ENCODE measurements at regions not wholly inside any gene's neighbourhood (a gene's known extent, or its start where the extent isn't known, plus 50 kb on each side); places are given as distances from the start of the nearest gene placed in this dataset.

DNA sequence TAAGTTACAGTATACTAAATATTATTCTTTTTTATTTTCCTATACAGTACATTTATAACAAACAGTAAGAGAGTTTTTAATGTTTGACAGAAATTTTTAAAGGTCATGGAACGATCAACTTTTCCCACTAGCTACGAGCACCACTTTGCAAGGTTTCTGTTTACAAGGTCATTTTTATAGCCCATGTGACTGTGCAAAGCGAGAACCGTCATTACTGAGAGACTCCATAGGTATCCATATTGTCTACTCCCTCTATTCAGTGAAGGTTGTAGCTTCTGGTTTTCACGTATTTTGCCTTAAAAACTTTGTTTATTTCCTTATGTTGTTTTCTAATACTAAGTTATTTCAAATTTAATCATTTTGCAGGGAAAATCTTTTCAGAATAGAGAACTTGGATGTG lies 186.3 kb upstream of the RGMB start:
- no peak overlapping the region for H3K27ac ChIP-seq
- TF ChIP-seq, protein P1, sequence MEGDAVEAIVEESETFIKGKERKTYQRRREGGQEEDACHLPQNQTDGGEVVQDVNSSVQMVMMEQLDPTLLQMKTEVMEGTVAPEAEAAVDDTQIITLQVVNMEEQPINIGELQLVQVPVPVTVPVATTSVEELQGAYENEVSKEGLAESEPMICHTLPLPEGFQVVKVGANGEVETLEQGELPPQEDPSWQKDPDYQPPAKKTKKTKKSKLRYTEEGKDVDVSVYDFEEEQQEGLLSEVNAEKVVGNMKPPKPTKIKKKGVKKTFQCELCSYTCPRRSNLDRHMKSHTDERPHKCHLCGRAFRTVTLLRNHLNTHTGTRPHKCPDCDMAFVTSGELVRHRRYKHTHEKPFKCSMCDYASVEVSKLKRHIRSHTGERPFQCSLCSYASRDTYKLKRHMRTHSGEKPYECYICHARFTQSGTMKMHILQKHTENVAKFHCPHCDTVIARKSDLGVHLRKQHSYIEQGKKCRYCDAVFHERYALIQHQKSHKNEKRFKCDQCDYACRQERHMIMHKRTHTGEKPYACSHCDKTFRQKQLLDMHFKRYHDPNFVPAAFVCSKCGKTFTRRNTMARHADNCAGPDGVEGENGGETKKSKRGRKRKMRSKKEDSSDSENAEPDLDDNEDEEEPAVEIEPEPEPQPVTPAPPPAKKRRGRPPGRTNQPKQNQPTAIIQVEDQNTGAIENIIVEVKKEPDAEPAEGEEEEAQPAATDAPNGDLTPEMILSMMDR (conservative IDR thresholded peaks at IDR 0.05): no peak
- TF ChIP-seq ZFX (IDR thresholded peaks at IDR 0.05): no peak

DNA sequence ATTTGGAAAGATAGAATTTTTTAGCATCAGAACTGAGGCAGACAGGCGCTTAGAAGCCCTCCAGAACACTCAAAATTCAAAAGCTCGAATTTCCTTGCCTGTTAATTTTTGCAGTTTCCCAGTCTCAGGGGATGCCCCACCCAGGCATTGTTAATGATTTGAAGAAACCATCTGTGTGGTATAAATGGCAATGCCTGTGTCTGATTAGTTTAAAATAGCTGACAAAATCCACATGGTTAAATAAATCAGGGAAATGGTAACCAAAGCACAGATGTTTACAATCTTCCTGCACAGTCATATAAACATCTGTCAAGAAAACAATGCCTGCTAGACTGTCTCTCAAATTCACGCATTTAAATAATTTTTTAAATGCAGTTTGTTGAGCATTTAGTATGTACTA lies 185.2 kb upstream of the RGMB start:
- TF ChIP-seq, protein P1 (conservative IDR thresholded peaks at IDR 0.05): no peak
- no peak for TF ChIP-seq ZFX (IDR thresholded peaks at IDR 0.05)
- no peak overlapping the region for H3K27ac ChIP-seq

DNA sequence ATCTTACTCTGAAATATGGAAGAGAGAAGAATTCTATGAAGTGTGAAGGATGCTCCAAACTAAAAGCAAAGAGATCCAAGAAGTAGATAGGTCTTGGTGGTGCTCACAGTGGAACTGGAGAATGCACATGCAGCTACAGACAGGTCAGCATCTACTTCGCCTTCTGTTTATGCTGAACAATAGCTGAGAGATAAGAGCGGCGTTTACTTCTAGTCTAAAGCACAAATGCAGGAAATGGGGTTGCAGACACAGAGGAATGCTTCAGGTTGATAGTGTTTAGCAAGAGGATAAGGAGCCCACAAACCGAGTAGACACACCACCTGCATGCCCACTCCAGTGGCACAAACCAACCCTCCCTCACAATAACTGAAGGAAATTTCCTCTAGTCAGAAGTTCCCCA lies 180.0 kb upstream of the RGMB start:
- no peak overlapping the region for H3K27ac ChIP-seq
- TF ChIP-seq, protein P1 (conservative IDR thresholded peaks at IDR 0.05): no peak
- TF ChIP-seq ZFX (IDR thresholded peaks at IDR 0.05): no peak

DNA sequence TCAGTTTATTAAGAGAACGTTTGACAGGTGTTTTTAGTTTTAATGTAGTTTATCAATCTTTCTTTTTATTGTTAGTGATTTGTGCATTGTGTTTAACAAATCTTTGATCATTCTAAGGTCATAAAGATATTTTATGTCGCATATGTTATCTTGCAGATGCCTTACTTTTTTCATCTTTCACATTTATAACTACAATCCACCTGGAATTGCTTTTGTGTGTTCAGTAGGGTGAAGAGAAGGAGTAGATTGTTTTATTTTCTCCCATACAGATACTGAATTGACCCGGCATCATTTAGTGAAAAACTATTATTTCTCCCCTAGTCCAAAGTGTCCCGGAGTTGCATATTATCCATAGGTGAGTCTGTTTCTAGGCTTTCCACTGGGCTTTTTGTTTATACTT lies 179.4 kb upstream of the RGMB start:
- H3K27ac ChIP-seq: no peak overlapping the region
- TF ChIP-seq ZFX (IDR thresholded peaks at IDR 0.05): no peak
- TF ChIP-seq, protein P1 (conservative IDR thresholded peaks at IDR 0.05): no peak

DNA sequence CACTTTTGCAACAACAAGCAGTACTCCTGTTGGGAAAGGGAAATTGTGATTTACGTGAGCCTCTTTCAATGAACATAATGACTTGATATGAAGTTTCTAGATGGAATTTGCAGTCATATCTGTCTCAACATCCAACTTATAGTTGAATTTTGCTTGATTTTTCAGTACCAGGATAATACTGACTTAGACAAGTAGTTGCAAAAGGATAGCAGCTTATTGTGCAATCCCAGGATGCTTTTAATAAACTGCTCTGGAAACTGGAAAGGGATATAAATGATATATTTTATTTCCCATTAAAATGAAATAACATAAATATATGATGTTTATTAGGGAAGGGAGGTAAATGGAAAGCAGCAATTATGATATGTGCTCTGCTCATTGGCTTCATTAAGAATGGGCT lies 174.4 kb upstream of the RGMB start:
- no peak overlapping the region for H3K27ac ChIP-seq
- TF ChIP-seq, protein P1 (conservative IDR thresholded peaks at IDR 0.05): no peak
- TF ChIP-seq ZFX (IDR thresholded peaks at IDR 0.05): no peak

DNA sequence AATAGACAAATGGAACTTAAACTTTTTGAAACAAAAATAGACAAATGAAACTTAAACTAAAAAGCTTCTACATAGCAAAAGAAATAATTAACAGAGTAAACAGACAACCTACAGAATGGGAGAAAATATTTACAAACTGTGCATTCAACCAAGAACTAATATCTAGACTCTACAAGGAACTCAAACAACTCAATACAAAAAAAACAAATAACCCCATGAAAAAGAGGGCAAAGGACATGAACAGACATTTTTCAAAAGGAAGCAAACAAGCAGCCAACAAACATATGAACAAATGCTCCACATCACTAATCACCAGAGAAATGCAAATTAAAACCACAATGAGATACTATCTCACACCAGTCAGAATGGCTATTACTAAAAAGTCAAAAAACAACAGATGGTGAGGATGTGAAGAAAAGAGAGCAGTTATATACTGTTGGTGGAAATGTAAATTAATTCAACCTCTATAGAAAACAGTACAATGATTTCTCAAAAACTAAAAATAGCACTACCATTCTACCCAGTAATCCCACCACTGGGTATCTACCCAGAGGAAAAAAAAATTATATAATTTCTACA lies 170.8 kb upstream of the RGMB start:
- TF ChIP-seq, protein P1 (conservative IDR thresholded peaks at IDR 0.05): no peak
- no peak for TF ChIP-seq ZFX (IDR thresholded peaks at IDR 0.05)
- no peak overlapping the region for H3K27ac ChIP-seq

DNA sequence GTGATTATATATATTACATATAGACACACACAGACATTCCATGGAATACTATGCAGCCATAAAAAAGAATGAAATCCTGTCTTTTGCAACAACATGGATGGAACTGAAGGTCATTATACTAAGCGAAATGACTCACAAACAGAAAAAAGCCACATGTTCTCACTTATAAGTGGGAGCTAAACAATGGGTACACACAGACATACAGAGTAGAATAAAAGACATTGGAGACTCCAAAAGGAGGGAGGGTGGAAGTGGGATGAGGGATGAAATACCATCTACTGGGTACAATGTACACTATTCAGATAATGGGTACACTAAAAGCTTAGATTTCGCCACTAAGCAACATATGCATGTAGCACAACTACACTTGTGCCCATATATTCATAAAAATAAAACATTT lies 170.0 kb upstream of the RGMB start:
- H3K27ac ChIP-seq: no peak overlapping the region
- TF ChIP-seq, protein P1 (conservative IDR thresholded peaks at IDR 0.05): no peak
- no peak for TF ChIP-seq ZFX (IDR thresholded peaks at IDR 0.05)

Data from C4-2B (cell line).